Brain microvascular endothelial cell (primary cell): ENCODE measurements at regions not wholly inside any gene's neighbourhood (a gene's known extent, or its start where the extent isn't known, plus 50 kb on each side); places are given as distances from the start of the nearest gene placed in this dataset.
"Not testable (repeated sequence)": the region's sequence is repeated elsewhere in the genome, so short reads cannot be mapped to it uniquely, and the experiment has no call there.

Experiments
- DNase-seq: peaks from one replicate; pipeline ENCODE4 v3.0.0-alpha.2; 2020
- H3K27ac ChIP-seq: fragments of 250-450 bp; sonication (Bioruptor Pico); 2 replicates; pipeline ENCODE4 v1.5.1; 2020; ENCODE audit warnings: mild to moderate bottlenecking, moderate library complexity
- H3K27me3 ChIP-seq: fragments of 250-450 bp; sonication (Bioruptor Pico); replicated peaks from 2 replicates; pipeline ENCODE4 v1.5.1; 2020; ENCODE audit warnings: mild to moderate bottlenecking
- H3K36me3 ChIP-seq: fragments of 250-450 bp; sonication (Bioruptor Pico); replicated peaks from 2 replicates; pipeline ENCODE4 v1.5.1; 2020; ENCODE audit warnings: mild to moderate bottlenecking
- H3K4me3 ChIP-seq: 2 replicates; pipeline ENCODE4 v1.5.1; 2011; ENCODE audit warnings: low read depth, mild to moderate bottlenecking, control low read depth, low read length, moderate library complexity
- CTCF ChIP-seq: IDR thresholded peaks from 2 replicates; pipeline ENCODE4 v1.5.1; 2011; ENCODE audit warnings: low read depth, mild to moderate bottlenecking, moderate library complexity, low read length, control low read depth, inconsistent platforms; ENCODE audit errors: missing control alignments
- in situ Hi-C: cut with HindIII; loops from 2 replicates; pipeline ENCODE4 v1.10.0; 2017; ENCODE audit warnings: low sequenced_read_pairs, low pct_ligation_motif_present

- no peak for TF ChIP-seq CTCF
- no peak for DNase-seq
- in situ Hi-C loops = no loop called here
- H3K36me3 ChIP-seq = no peaks in the 10 kb centered on the region
- no peak overlapping the region for H3K27ac ChIP-seq
- no peaks in the 10 kb centered on the region for H3K27me3 ChIP-seq
- no peak overlapping the region for H3K4me3 ChIP-seq
Measured at GRCh38 chr4:55278316-55278715, 67.7 kb upstream of the SRD5A3 start.

- DNase-seq, H3K27me3 ChIP-seq, H3K4me3 ChIP-seq, in situ Hi-C loops, H3K27ac ChIP-seq, H3K36me3 ChIP-seq: not testable (repeated sequence)
Measured at GRCh38 chr4:55280474-55280873, 65.6 kb upstream of the SRD5A3 start.

GRCh38 chr4:55281118-55281683 lies 64.8 kb upstream of the SRD5A3 start:
- DNase-seq = not testable (repeated sequence)

GRCh38 chr4:55284331-55284730 lies 61.7 kb upstream of the SRD5A3 start:
- Histone ChIP-seq H3K4me3 (no peak overlapping the region), H3K36me3 (no peaks in the 10 kb centered on the region), H3K27me3 (no peaks in the 10 kb centered on the region), H3K27ac (no peak overlapping the region)
- in situ Hi-C loops = no loop called here
- DNase-seq = no peak
- no peak for TF ChIP-seq CTCF

More at GRCh38 chr4:55281118-55281683, 64.8 kb upstream of the SRD5A3 start:
- H3K36me3 ChIP-seq, H3K4me3 ChIP-seq, H3K27ac ChIP-seq, H3K27me3 ChIP-seq, in situ Hi-C loops: not testable (repeated sequence)

- DNase-seq = peak; percentile 49
- in situ Hi-C loops = no loop called here
- Histone ChIP-seq H3K27ac (no peak overlapping the region), H3K4me3 (no peak overlapping the region), H3K27me3 (no peaks in the 10 kb centered on the region), H3K36me3 (no peaks in the 10 kb centered on the region)
- no peak for TF ChIP-seq CTCF
Measured at GRCh38 chr4:55291227-55291640, 54.8 kb upstream of the SRD5A3 start.

GRCh38 chr4:55296096-55296495 lies 49.9 kb upstream of the SRD5A3 start:
- Histone ChIP-seq H3K27ac (no peak overlapping the region), H3K27me3 (no peaks in the 10 kb centered on the region), H3K36me3 (no peaks in the 10 kb centered on the region), H3K4me3 (no peak overlapping the region)
- TF ChIP-seq CTCF = no peak
- DNase-seq = no peak
- in situ Hi-C loops = no loop called here
